Body of pancreas (tissue), 4 donors: ENCODE measurements at regions not wholly inside any gene's neighbourhood (a gene's known extent, or its start where the extent isn't known, plus 50 kb on each side); places are given as distances from the start of the nearest gene placed in this dataset.

ENCODE experiments used
- CTCF ChIP-seq, 7 experiments: fragments of 450-650 bp in 4 of 7; fragments of 200-600 bp in 3 of 7; sonication (generic) in 3 of 7; IDR thresholded peaks; one replicate each; pipeline ENCODE4 v1.5.1; 2016 to 2019; ENCODE audit warnings: antibody characterized with exemption in 7 of 7
- POLR2A ChIP-seq, 3 donors: fragments of 450-650 bp; IDR thresholded peaks; one replicate each; pipeline ENCODE4 v1.6.1; 2016; ENCODE audit warnings: antibody characterized with exemption in 3 of 3, mild to moderate bottlenecking in 2 of 3

GRCh38 chr12:39116861-39117260 is 211.5 kb upstream of the CPNE8 start:
- TF ChIP-seq POLR2A (IDR thresholded peaks at IDR 0.05) (no peak), CTCF (IDR thresholded peaks at IDR 0.05) (no peak)
